ENCODE measurements at regions not wholly inside any gene's neighbourhood (a gene's known extent, or its start where the extent isn't known, plus 50 kb on each side); places are given as distances from the start of the nearest gene placed in this dataset.
"Not testable (repeated sequence)": the region's sequence is repeated elsewhere in the genome, so short reads cannot be mapped to it uniquely, and the experiment has no call there.

GRCh38 chr3:34909679-34910078, 729.6 kb upstream of the ARPP21 start:
- TF ChIP-seq, protein P1, sequence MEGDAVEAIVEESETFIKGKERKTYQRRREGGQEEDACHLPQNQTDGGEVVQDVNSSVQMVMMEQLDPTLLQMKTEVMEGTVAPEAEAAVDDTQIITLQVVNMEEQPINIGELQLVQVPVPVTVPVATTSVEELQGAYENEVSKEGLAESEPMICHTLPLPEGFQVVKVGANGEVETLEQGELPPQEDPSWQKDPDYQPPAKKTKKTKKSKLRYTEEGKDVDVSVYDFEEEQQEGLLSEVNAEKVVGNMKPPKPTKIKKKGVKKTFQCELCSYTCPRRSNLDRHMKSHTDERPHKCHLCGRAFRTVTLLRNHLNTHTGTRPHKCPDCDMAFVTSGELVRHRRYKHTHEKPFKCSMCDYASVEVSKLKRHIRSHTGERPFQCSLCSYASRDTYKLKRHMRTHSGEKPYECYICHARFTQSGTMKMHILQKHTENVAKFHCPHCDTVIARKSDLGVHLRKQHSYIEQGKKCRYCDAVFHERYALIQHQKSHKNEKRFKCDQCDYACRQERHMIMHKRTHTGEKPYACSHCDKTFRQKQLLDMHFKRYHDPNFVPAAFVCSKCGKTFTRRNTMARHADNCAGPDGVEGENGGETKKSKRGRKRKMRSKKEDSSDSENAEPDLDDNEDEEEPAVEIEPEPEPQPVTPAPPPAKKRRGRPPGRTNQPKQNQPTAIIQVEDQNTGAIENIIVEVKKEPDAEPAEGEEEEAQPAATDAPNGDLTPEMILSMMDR (IDR thresholded peaks at IDR 0.05), result not testable (repeated sequence)
- TF ChIP-seq EZH2 (IDR thresholded peaks at IDR 0.05; ENCODE audit: borderline replicate concordance, insufficient read depth, low read depth, low read length, poor library complexity, severe bottlenecking), result not testable (repeated sequence)
